Body of pancreas (tissue), 4 donors: ENCODE measurements at regions not wholly inside any gene's neighbourhood (a gene's known extent, or its start where the extent isn't known, plus 50 kb on each side); places are given as distances from the start of the nearest gene placed in this dataset.

ENCODE experiments used
- ATAC-seq: fragments of 150-250 bp; one replicate; pipeline ENCODE4 v1.9.1; 2016
- DNase-seq, 4 donors: peaks; one replicate each; pipeline ENCODE4 v3.0.0-alpha.2; 2019
- H3K27ac ChIP-seq, 4 donors: fragments of 200-600 bp; sonication (generic); 1 replicate in 3 of 4; 2 replicates in 1 of 4; pipeline versions ENCODE4 v1.5.1 to v1.6.1; 2016 to 2019; ENCODE audit warnings: mild to moderate bottlenecking in 1 of 4, mixed read lengths in 1 of 4, moderate library complexity in 1 of 4
- H3K27me3 ChIP-seq, 2 donors: fragments of 200-600 bp; sonication (generic); one replicate each; pipeline ENCODE4 v1.6.0; 2016; ENCODE audit warnings: mild to moderate bottlenecking in 1 of 2
- H3K36me3 ChIP-seq, 2 donors: fragments of 200-600 bp; sonication (generic); replicated peaks in 1 of 2; 2 replicates each; pipeline ENCODE4 v1.5.1; 2016; ENCODE audit warnings: low read depth in 2 of 2; ENCODE audit not compliant: insufficient read depth in 1 of 2
- H3K4me1 ChIP-seq: fragments of 200-600 bp; sonication (generic); one replicate; pipeline ENCODE4 v1.6.0; 2016
- H3K4me3 ChIP-seq, 2 donors: fragments of 200-600 bp; sonication (generic); 1 replicate in 1 of 2; 2 replicates in 1 of 2; pipeline ENCODE4 v1.5.1; 2016 to 2019
- H3K9me3 ChIP-seq, 3 donors: fragments of 200-600 bp; sonication (generic); 1 replicate in 2 of 3; 2 replicates in 1 of 3; pipeline ENCODE4 v1.5.1; 2016
- CTCF ChIP-seq, 7 experiments: fragments of 450-650 bp in 4 of 7; fragments of 200-600 bp in 3 of 7; sonication (generic) in 3 of 7; IDR thresholded peaks; one replicate each; pipeline ENCODE4 v1.5.1; 2016 to 2019; ENCODE audit warnings: antibody characterized with exemption in 7 of 7
- POLR2A ChIP-seq, 3 donors: fragments of 450-650 bp; IDR thresholded peaks; one replicate each; pipeline ENCODE4 v1.6.1; 2016; ENCODE audit warnings: antibody characterized with exemption in 3 of 3, mild to moderate bottlenecking in 2 of 3
- WGBS, 2 donors: methylation state at CpG; one replicate each; pipeline ENCODE4 v1.1.5; 2017; 5-methylcytosine and 5-hydroxymethylcytosine counted together
- intact Hi-C: fragments of 100-400 bp; cut with DNase I; formaldehyde crosslinking; loops from one replicate; pipeline ENCODE4 v1.15.1; 2023

GRCh38 chr20:61027218-61027617 lies 224.8 kb upstream of the CDH4 start:
- DNase-seq, result no peak
- ATAC-seq, result no peak
- Histone ChIP-seq H3K4me3 (no peak overlapping the region), H3K4me1 (no peaks in the 10 kb centered on the region), H3K9me3 (no peaks in the 10 kb centered on the region), H3K36me3 (no peaks in the 10 kb centered on the region), H3K27ac (no peak overlapping the region), H3K27me3 (no peaks in the 10 kb centered on the region)
- no peak for TF ChIP-seq CTCF (IDR thresholded peaks at IDR 0.05)
- no peak for TF ChIP-seq POLR2A (IDR thresholded peaks at IDR 0.05)
- WGBS, 2 donors, result 66 to 67% methylated on average over 4 of the region's 4 CpGs
- intact Hi-C loops, result no loop called here

- intact Hi-C loops, result no loop called here
- H3K9me3 ChIP-seq, result no peaks in the 10 kb centered on the region
- no peak overlapping the region for H3K27ac ChIP-seq
Observed at GRCh38 chr20:61030130-61030529, 221.9 kb upstream of the CDH4 start.

GRCh38 chr20:61031101-61031830 lies 220.8 kb upstream of the CDH4 start:
- Histone ChIP-seq H3K4me1 (no peaks in the 10 kb centered on the region), H3K4me3 (no peak overlapping the region), H3K27ac (no peak overlapping the region), H3K27me3 (no peaks in the 10 kb centered on the region), H3K36me3 (no peaks in the 10 kb centered on the region), H3K9me3 (no peaks in the 10 kb centered on the region)
- no peak for DNase-seq
- 41 to 53% methylated on average over 10 of the region's 10 CpGs for WGBS, 2 donors
- TF ChIP-seq POLR2A (IDR thresholded peaks at IDR 0.05) (no peak), CTCF (IDR thresholded peaks at IDR 0.05) (no peak)
- intact Hi-C loops, result no loop called here
- no peak for ATAC-seq

More at GRCh38 chr20:61030130-61030529, 221.9 kb upstream of the CDH4 start:
- H3K27me3 ChIP-seq, result no peaks in the 10 kb centered on the region
- H3K36me3 ChIP-seq, result no peaks in the 10 kb centered on the region
- H3K4me1 ChIP-seq, result no peaks in the 10 kb centered on the region
- no peak overlapping the region for H3K4me3 ChIP-seq
- DNase-seq, result no peak
- TF ChIP-seq POLR2A (IDR thresholded peaks at IDR 0.05) (no peak), CTCF (IDR thresholded peaks at IDR 0.05) (no peak)
- no peak for ATAC-seq

- intact Hi-C loops, result no loop called here
- DNase-seq, result no peak
- no peaks in the 10 kb centered on the region for H3K36me3 ChIP-seq
- no peak for ATAC-seq
- no peak overlapping the region for H3K27ac ChIP-seq
- H3K4me3 ChIP-seq, result no peak overlapping the region
- H3K4me1 ChIP-seq, result no peaks in the 10 kb centered on the region
- WGBS, 2 donors, result 65 to 68% methylated on average over 3 of the region's 3 CpGs
- no peaks in the 10 kb centered on the region for H3K27me3 ChIP-seq
- H3K9me3 ChIP-seq, result no peaks in the 10 kb centered on the region
- TF ChIP-seq CTCF (IDR thresholded peaks at IDR 0.05), result no peak
- no peak for TF ChIP-seq POLR2A (IDR thresholded peaks at IDR 0.05)
Observed at GRCh38 chr20:61037498-61037897, 214.6 kb upstream of the CDH4 start.

- TF ChIP-seq POLR2A (IDR thresholded peaks at IDR 0.05) (no peak), CTCF (IDR thresholded peaks at IDR 0.05) (no peak)
- 32 to 39% methylated on average over 3 to 4 of the region's 4 CpGs for WGBS, 2 donors
- no peak overlapping the region for H3K4me3 ChIP-seq
- H3K36me3 ChIP-seq, result no peaks in the 10 kb centered on the region
- no peak overlapping the region for H3K27ac ChIP-seq
- H3K4me1 ChIP-seq, result no peaks in the 10 kb centered on the region
- intact Hi-C loops, result no loop called here
- H3K27me3 ChIP-seq, result no peaks in the 10 kb centered on the region
- no peak for DNase-seq
- no peaks in the 10 kb centered on the region for H3K9me3 ChIP-seq
- no peak for ATAC-seq
Observed at GRCh38 chr20:61041481-61041880, 210.6 kb upstream of the CDH4 start.
